ENCODE measurements at regions not wholly inside any gene's neighbourhood (a gene's known extent, or its start where the extent isn't known, plus 50 kb on each side); places are given as distances from the start of the nearest gene placed in this dataset.

GRCh38 chr3:55160241-55160983, 232.6 kb upstream of the LRTM1 start:
- peak overlapping the region; percentile 96 for H3K27ac ChIP-seq (ENCODE audit: low read depth, low read length, severe bottlenecking)
- peaks cover 25% of the 10 kb centered on the region for H3K4me1 ChIP-seq (ENCODE audit: control insufficient read depth, insufficient read depth, low read length, poor library complexity, severe bottlenecking)
- H3K4me3 ChIP-seq (ENCODE audit: extremely low read depth, insufficient read depth, low read length, poor library complexity, severe bottlenecking): no peak overlapping the region
- 74 to 78% methylated on average over 4 to 7 of the region's 12 CpGs for WGBS, 2 experiments (ENCODE audit: insufficient coverage in 2 of 2)
- no peaks in the 10 kb centered on the region for H3K9me3 ChIP-seq (ENCODE audit: control insufficient read depth, low read length)
- H3K36me3 ChIP-seq (ENCODE audit: control insufficient read depth, insufficient read depth, low read length): no peaks in the 10 kb centered on the region

- Histone ChIP-seq H3K4me1 (ENCODE audit: control insufficient read depth, insufficient read depth, low read length, poor library complexity, severe bottlenecking) (peaks cover 25% of the 10 kb centered on the region), H3K4me3 (ENCODE audit: extremely low read depth, insufficient read depth, low read length, poor library complexity, severe bottlenecking) (no peak overlapping the region), H3K9me3 (ENCODE audit: control insufficient read depth, low read length) (no peaks in the 10 kb centered on the region), H3K36me3 (ENCODE audit: control insufficient read depth, insufficient read depth, low read length) (no peaks in the 10 kb centered on the region), H3K27ac (ENCODE audit: low read depth, low read length, severe bottlenecking) (peak overlapping the region; percentile 96)
- WGBS, 2 experiments (ENCODE audit: insufficient coverage in 2 of 2): 80% methylated on average over 1 of the region's 2 CpGs; no CpG with 5 or more reads in 1 of the 2 experiments
These were observed 231.9 kb upstream of the LRTM1 start for GRCh38 chr3:55159711-55160110.

GRCh38 chr3:55159016-55159415, 231.2 kb upstream of the LRTM1 start:
- no peaks in the 10 kb centered on the region for H3K36me3 ChIP-seq (ENCODE audit: control insufficient read depth, insufficient read depth, low read length)
- peaks cover 25% of the 10 kb centered on the region for H3K4me1 ChIP-seq (ENCODE audit: control insufficient read depth, insufficient read depth, low read length, poor library complexity, severe bottlenecking)
- WGBS, 2 experiments (ENCODE audit: insufficient coverage in 2 of 2): 89 to 92% methylated on average over 1 of the region's 2 CpGs
- H3K4me3 ChIP-seq (ENCODE audit: extremely low read depth, insufficient read depth, low read length, poor library complexity, severe bottlenecking): no peak overlapping the region
- H3K9me3 ChIP-seq (ENCODE audit: control insufficient read depth, low read length): no peaks in the 10 kb centered on the region
- H3K27ac ChIP-seq (ENCODE audit: low read depth, low read length, severe bottlenecking): no peak overlapping the region

DNA sequence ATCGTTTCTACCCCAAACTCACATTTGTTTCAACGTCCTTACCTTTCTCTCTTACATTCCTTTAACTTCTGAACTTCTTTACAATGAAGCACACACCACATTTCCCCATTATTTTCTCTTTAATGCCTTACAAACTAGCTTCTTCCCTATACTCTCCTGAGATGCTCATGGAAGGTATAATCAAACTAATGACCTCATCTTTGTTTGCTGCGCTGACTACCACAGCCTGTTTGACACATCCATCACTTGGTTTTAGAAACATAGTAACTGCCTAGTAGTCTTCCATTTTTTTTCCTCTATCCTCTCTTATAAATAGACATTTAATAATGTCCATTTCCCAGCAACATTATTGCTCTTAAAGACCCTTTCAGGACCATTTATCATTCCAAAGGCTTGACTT, 230.5 kb upstream of the LRTM1 start:
- Histone ChIP-seq H3K9me3 (ENCODE audit: control insufficient read depth, low read length) (no peaks in the 10 kb centered on the region), H3K4me1 (ENCODE audit: control insufficient read depth, insufficient read depth, low read length, poor library complexity, severe bottlenecking) (peaks cover 25% of the 10 kb centered on the region), H3K27ac (ENCODE audit: low read depth, low read length, severe bottlenecking) (no peak overlapping the region), H3K4me3 (ENCODE audit: extremely low read depth, insufficient read depth, low read length, poor library complexity, severe bottlenecking) (no peak overlapping the region), H3K36me3 (ENCODE audit: control insufficient read depth, insufficient read depth, low read length) (no peaks in the 10 kb centered on the region)
- WGBS, 2 experiments (ENCODE audit: insufficient coverage in 2 of 2): 85 to 92% methylated on average over 3 of the region's 3 CpGs

- Histone ChIP-seq H3K27ac (ENCODE audit: low read depth, low read length, severe bottlenecking) (no peak overlapping the region), H3K4me1 (ENCODE audit: control insufficient read depth, insufficient read depth, low read length, poor library complexity, severe bottlenecking) (peaks cover 24% of the 10 kb centered on the region), H3K36me3 (ENCODE audit: control insufficient read depth, insufficient read depth, low read length) (no peaks in the 10 kb centered on the region), H3K9me3 (ENCODE audit: control insufficient read depth, low read length) (no peaks in the 10 kb centered on the region), H3K4me3 (ENCODE audit: extremely low read depth, insufficient read depth, low read length, poor library complexity, severe bottlenecking) (no peak overlapping the region)
- 100% methylated on average over 1 of the region's 1 CpG; no CpG with 5 or more reads in 1 of the 2 experiments for WGBS, 2 experiments (ENCODE audit: insufficient coverage in 2 of 2)
These were observed 229.9 kb upstream of the LRTM1 start for GRCh38 chr3:55157731-55158130.

- 75 to 86% methylated on average over 8 to 9 of the region's 9 CpGs for WGBS, 2 experiments (ENCODE audit: insufficient coverage in 2 of 2)
- H3K9me3 ChIP-seq (ENCODE audit: control insufficient read depth, low read length): no peaks in the 10 kb centered on the region
- peaks cover 19% of the 10 kb centered on the region for H3K4me1 ChIP-seq (ENCODE audit: control insufficient read depth, insufficient read depth, low read length, poor library complexity, severe bottlenecking)
- no peak overlapping the region for H3K27ac ChIP-seq (ENCODE audit: low read depth, low read length, severe bottlenecking)
- no peak overlapping the region for H3K4me3 ChIP-seq (ENCODE audit: extremely low read depth, insufficient read depth, low read length, poor library complexity, severe bottlenecking)
- no peaks in the 10 kb centered on the region for H3K36me3 ChIP-seq (ENCODE audit: control insufficient read depth, insufficient read depth, low read length)
These were observed 229.2 kb upstream of the LRTM1 start for GRCh38 chr3:55156851-55157650.

DNA sequence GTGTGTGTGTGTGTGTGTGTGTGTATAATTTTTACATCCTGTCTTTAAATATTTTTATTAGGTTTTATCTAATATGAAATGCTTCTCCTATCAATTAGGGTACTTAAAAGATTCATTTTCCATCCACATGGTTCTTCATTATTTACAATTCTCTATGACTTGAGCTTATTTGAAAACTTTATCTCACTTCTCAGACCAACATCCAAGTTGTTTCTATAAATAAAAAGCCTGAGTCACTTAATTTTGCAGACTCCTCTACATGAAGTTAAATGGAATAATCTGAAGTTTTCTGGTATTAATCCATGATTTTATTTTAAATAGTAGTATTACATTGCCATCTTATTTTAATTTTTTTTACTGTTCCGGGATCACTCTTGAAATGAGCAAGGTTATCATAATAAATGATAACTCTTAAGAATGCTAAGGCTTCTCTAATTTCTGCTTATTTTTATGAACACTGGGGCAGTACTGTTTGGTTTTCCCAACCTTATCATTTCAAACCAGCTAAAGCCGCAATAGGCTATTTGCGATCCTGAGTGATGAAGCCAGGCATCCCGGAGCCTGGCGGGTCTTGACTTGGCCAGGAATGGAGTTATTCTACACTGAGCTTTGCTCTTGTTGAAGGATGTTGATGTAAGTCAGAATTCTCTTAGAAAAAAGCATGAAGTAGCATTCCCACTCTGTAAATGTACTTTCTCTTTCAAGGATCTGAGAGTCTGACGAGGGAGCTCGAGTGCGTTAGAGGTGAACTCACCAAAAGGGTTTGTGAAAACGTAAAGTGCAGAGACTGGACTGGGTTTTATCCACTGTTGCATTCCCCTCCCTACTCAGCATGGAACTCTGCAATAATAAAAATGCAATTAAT, 220.2 kb upstream of the LRTM1 start:
- no peaks in the 10 kb centered on the region for H3K36me3 ChIP-seq (ENCODE audit: control insufficient read depth, insufficient read depth, low read length)
- H3K4me1 ChIP-seq (ENCODE audit: control insufficient read depth, insufficient read depth, low read length, poor library complexity, severe bottlenecking): no peaks in the 10 kb centered on the region
- WGBS, 2 experiments (ENCODE audit: insufficient coverage in 2 of 2): 94 to 97% methylated on average over 5 to 6 of the region's 9 CpGs
- H3K27ac ChIP-seq (ENCODE audit: low read depth, low read length, severe bottlenecking): no peak overlapping the region
- H3K9me3 ChIP-seq (ENCODE audit: control insufficient read depth, low read length): no peaks in the 10 kb centered on the region
- H3K4me3 ChIP-seq (ENCODE audit: extremely low read depth, insufficient read depth, low read length, poor library complexity, severe bottlenecking): no peak overlapping the region

- Histone ChIP-seq H3K36me3 (ENCODE audit: control insufficient read depth, insufficient read depth, low read length) (no peaks in the 10 kb centered on the region), H3K9me3 (ENCODE audit: control insufficient read depth, low read length) (no peaks in the 10 kb centered on the region), H3K27ac (ENCODE audit: low read depth, low read length, severe bottlenecking) (no peak overlapping the region), H3K4me3 (ENCODE audit: extremely low read depth, insufficient read depth, low read length, poor library complexity, severe bottlenecking) (no peak overlapping the region), H3K4me1 (ENCODE audit: control insufficient read depth, insufficient read depth, low read length, poor library complexity, severe bottlenecking) (no peaks in the 10 kb centered on the region)
- WGBS, 2 experiments (ENCODE audit: insufficient coverage in 2 of 2): 90 to 100% methylated on average over 1 to 3 of the region's 3 CpGs
These were observed 219.5 kb upstream of the LRTM1 start for GRCh38 chr3:55147406-55147805.

DNA sequence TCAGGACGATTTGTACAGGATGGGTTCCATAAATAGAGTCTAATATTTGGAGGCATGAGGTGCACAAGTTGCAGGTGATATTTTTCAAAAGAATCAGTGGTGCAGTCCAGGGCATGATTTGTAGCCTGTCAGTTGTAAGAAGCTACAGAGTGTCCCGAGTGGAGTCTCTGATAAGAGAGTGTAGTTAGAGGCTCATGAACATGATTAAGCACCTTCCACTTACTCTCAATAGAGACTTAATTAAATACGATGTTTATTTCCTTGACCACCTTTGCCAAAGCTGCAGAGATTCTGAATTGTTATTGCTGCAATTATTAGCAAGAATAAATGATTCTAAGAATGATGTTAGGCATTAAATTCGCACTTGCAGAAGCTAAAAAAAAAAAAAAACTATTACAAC, 218.4 kb upstream of the LRTM1 start:
- Histone ChIP-seq H3K27ac (ENCODE audit: low read depth, low read length, severe bottlenecking) (no peak overlapping the region), H3K9me3 (ENCODE audit: control insufficient read depth, low read length) (no peaks in the 10 kb centered on the region), H3K4me3 (ENCODE audit: extremely low read depth, insufficient read depth, low read length, poor library complexity, severe bottlenecking) (no peak overlapping the region), H3K4me1 (ENCODE audit: control insufficient read depth, insufficient read depth, low read length, poor library complexity, severe bottlenecking) (no peaks in the 10 kb centered on the region), H3K36me3 (ENCODE audit: control insufficient read depth, insufficient read depth, low read length) (no peaks in the 10 kb centered on the region)
- WGBS, 2 experiments (ENCODE audit: insufficient coverage in 2 of 2): 92 to 100% methylated on average over 1 of the region's 4 CpGs

GRCh38 chr3:55144015-55144673, 216.3 kb upstream of the LRTM1 start:
- 78 to 99% methylated on average over 3 to 6 of the region's 7 CpGs for WGBS, 2 experiments (ENCODE audit: insufficient coverage in 2 of 2)
- H3K4me1 ChIP-seq (ENCODE audit: control insufficient read depth, insufficient read depth, low read length, poor library complexity, severe bottlenecking): no peaks in the 10 kb centered on the region
- no peaks in the 10 kb centered on the region for H3K36me3 ChIP-seq (ENCODE audit: control insufficient read depth, insufficient read depth, low read length)
- no peaks in the 10 kb centered on the region for H3K9me3 ChIP-seq (ENCODE audit: control insufficient read depth, low read length)
- no peak overlapping the region for H3K27ac ChIP-seq (ENCODE audit: low read depth, low read length, severe bottlenecking)
- H3K4me3 ChIP-seq (ENCODE audit: extremely low read depth, insufficient read depth, low read length, poor library complexity, severe bottlenecking): no peak overlapping the region
